ENCODE measurements at regions not wholly inside any gene's neighbourhood (a gene's known extent, or its start where the extent isn't known, plus 50 kb on each side); places are given as distances from the start of the nearest gene placed in this dataset.
"Not testable (repeated sequence)": the region's sequence is repeated elsewhere in the genome, so short reads cannot be mapped to it uniquely, and the experiment has no call there.

DNA sequence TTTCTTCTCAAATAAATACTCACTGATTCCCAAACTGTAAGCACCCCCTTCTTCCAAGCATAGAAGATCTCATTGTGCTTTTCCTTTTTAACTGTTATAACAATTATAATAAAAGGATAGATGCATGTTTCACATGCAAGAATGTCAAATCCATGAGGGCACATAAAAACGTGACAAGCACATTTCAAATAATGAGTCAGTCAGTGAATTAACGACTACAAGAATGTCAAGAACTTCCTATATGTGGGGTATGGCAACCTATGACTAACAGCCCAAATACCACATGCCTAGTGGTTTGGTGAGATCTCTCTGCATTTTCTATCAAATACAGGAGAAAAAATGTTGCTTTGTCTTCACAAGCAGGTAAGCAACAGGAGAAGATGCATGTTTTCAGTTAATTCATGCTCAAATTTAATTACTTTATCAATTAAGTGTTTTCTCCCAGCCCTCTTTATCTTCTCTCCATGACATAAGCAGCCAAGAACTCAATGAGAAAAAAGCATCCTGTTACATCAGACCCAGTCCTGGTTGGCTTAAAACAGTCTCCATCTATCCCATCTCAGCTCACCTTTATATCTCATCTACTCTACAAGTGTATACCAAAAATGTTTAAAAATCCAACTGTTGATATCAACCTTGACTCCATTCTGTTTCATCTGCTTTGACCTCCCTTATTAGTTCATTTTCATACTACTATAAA lies 181.5 kb upstream of the LMCD1 start:
- Mint-ChIP-seq H3K27me3 (ENCODE audit: low read depth) (no peaks in the 10 kb centered on the region), H3K36me3 (ENCODE audit: low read depth) (no peaks in the 10 kb centered on the region)

GRCh38 chr3:8320711-8321458 lies 180.7 kb upstream of the LMCD1 start:
- H3K27me3 Mint-ChIP-seq (ENCODE audit: low read depth), result no peaks in the 10 kb centered on the region
- no peak overlapping the region for H3K4me3 Mint-ChIP-seq
- peaks cover 4% of the 10 kb centered on the region for H3K4me1 Mint-ChIP-seq
- no peak overlapping the region for H3K27ac Mint-ChIP-seq (ENCODE audit: unreplicated experiment)
- TF ChIP-seq CTCF (conservative IDR thresholded peaks at IDR 0.05), result no peak
- peaks cover 3% of the 10 kb centered on the region for H3K36me3 Mint-ChIP-seq (ENCODE audit: low read depth)
- no peak for DNase-seq (ENCODE audit: low read depth, low spot score)
- peaks cover 7% of the 10 kb centered on the region for H3K9me3 Mint-ChIP-seq

More for the DNA sequence above, 181.5 kb upstream of the LMCD1 start:
- H3K9me3 Mint-ChIP-seq, result peaks cover 7% of the 10 kb centered on the region
- no peak for TF ChIP-seq CTCF (conservative IDR thresholded peaks at IDR 0.05)
- no peak overlapping the region for H3K27ac Mint-ChIP-seq (ENCODE audit: unreplicated experiment)
- H3K4me3 Mint-ChIP-seq, result no peak overlapping the region
- peaks cover 4% of the 10 kb centered on the region for H3K4me1 Mint-ChIP-seq
- DNase-seq (ENCODE audit: low read depth, low spot score), result no peak

DNA sequence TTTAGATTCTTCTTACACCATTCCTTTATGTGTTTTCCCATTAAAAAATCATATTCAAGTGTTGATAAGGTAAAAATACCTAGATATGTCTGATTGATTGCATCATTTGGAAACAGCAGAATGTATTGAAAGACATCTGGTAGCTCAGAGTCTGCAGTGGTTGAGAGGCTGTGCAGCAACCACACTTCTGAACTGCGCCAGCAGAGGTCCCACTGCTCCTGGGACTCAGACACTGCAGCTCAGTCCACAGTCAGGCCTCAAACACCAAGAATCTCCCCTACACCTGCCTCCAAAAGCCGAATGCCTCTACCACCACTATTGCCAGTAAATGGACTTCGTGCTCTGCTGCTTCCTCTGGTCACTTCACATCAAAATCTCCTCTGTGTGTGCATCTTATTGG lies 176.9 kb upstream of the LMCD1 start:
- peaks cover 3% of the 10 kb centered on the region for H3K36me3 Mint-ChIP-seq (ENCODE audit: low read depth)
- peaks cover 10% of the 10 kb centered on the region for H3K9me3 Mint-ChIP-seq
- peaks cover 29% of the 10 kb centered on the region for H3K4me1 Mint-ChIP-seq
- no peak overlapping the region for H3K4me3 Mint-ChIP-seq
- DNase-seq (ENCODE audit: low read depth, low spot score), result peak; percentile 30
- no peaks in the 10 kb centered on the region for H3K27me3 Mint-ChIP-seq (ENCODE audit: low read depth)
- no peak overlapping the region for H3K27ac Mint-ChIP-seq (ENCODE audit: unreplicated experiment)
- TF ChIP-seq CTCF (conservative IDR thresholded peaks at IDR 0.05), result peak; percentile 56

DNA sequence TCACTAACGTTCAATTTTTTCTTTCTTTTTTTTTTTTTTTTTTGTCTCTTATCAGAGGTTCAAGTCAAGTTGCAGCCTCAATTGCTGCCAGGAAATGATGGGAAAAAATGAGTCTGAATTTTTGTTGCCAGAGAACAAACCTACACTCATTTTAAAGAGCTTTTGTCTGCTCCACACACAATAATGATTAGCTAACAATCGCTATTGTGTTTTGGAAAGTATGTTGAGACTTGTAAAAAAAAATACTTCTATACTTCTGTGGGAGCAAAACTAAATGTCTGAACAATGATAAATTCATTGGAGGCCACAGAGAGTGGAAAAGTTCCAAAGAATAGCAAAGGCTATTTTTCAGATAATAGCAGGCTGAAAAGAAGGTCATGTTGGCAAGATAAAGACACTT lies 176.3 kb upstream of the LMCD1 start:
- Mint-ChIP-seq H3K27ac (ENCODE audit: unreplicated experiment) (no peak overlapping the region), H3K4me1 (peaks cover 31% of the 10 kb centered on the region), H3K27me3 (ENCODE audit: low read depth) (no peaks in the 10 kb centered on the region), H3K4me3 (no peak overlapping the region), H3K36me3 (ENCODE audit: low read depth) (peaks cover 3% of the 10 kb centered on the region), H3K9me3 (peaks cover 10% of the 10 kb centered on the region)
- TF ChIP-seq CTCF (conservative IDR thresholded peaks at IDR 0.05), result no peak
- no peak for DNase-seq (ENCODE audit: low read depth, low spot score)

DNA sequence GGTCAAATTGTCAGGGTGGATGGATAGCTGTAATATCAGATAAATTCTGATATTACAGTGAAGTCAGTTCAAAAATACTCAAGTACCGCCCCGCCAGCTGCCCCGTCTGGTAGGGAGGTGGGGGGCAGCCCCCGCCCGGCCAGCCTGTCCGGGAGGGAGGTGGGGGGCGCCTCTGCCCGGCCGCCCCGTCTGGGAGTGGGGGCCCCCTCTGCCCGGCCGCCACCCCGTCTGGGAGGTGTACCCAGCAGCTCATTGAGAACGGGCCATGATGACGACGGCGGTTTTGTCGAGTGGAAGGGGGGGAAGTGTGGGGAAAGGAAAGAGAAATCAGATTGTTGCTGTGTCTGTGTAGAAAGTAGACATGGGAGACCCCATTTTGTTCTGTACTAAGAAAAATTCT lies 175.8 kb upstream of the LMCD1 start:
- not testable (repeated sequence) for H3K27ac Mint-ChIP-seq (ENCODE audit: unreplicated experiment); H3K4me3 Mint-ChIP-seq; H3K36me3 Mint-ChIP-seq (ENCODE audit: low read depth); DNase-seq (ENCODE audit: low read depth, low spot score); H3K27me3 Mint-ChIP-seq (ENCODE audit: low read depth)
- Mint-ChIP-seq H3K9me3 (peaks cover 10% of the 10 kb centered on the region), H3K4me1 (peaks cover 31% of the 10 kb centered on the region)

GRCh38 chr3:8327739-8328138 lies 173.9 kb upstream of the LMCD1 start:
- H3K9me3 Mint-ChIP-seq, result peaks cover 10% of the 10 kb centered on the region
- H3K4me3 Mint-ChIP-seq, result no peak overlapping the region
- no peak for TF ChIP-seq CTCF (conservative IDR thresholded peaks at IDR 0.05)
- DNase-seq (ENCODE audit: low read depth, low spot score), result no peak
- no peak overlapping the region for H3K27ac Mint-ChIP-seq (ENCODE audit: unreplicated experiment)
- H3K4me1 Mint-ChIP-seq, result peaks cover 31% of the 10 kb centered on the region
- peaks cover 3% of the 10 kb centered on the region for H3K36me3 Mint-ChIP-seq (ENCODE audit: low read depth)
- no peaks in the 10 kb centered on the region for H3K27me3 Mint-ChIP-seq (ENCODE audit: low read depth)
